NT2/D1 (cell line): ENCODE measurements at regions not wholly inside any gene's neighbourhood (a gene's known extent, or its start where the extent isn't known, plus 50 kb on each side); places are given as distances from the start of the nearest gene placed in this dataset.

ENCODE experiments used
- YY1 ChIP-seq: IDR thresholded peaks from 2 replicates; pipeline ENCODE4 v1.6.1; 2011; ENCODE audit not compliant: insufficient read length, insufficient read depth
- ZNF274 ChIP-seq: IDR thresholded peaks from 2 replicates; pipeline ENCODE4 v1.6.1; 2011; ENCODE audit warnings: mild to moderate bottlenecking, low read depth, low read length

DNA sequence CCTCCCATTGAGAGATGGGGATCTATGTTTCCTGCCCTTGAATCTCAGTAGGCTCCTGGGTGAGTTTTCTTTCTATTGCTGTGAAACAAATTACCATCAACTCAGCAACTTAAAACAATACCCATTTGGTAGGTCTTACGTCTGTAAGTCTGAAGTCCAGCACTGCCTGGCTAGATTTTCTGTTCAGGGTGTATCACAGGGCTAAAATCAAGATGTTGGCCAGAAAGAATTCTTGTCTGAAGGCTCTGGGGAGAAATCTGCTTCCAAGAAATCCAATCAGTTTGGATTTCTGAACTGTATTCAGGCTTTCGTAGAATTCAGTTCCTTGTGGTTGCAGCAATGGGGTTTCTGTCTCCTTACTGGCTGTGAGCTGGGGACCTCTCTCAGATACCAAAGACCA, 99.6 kb upstream of the SLC24A3 start:
- TF ChIP-seq YY1 (no peak), ZNF274 (no peak)
